Endothelial cell of umbilical vein (primary cell): ENCODE measurements at regions not wholly inside any gene's neighbourhood (a gene's known extent, or its start where the extent isn't known, plus 50 kb on each side); places are given as distances from the start of the nearest gene placed in this dataset.

Experiments
- CTCF ChIP-seq, 2 donors: IDR thresholded peaks; 1 replicate in 1 of 2; 2 replicates in 1 of 2; pipeline ENCODE4 v1.5.1; 2011; ENCODE audit warnings: low read length in 2 of 2, mild to moderate bottlenecking in 2 of 2, moderate library complexity in 2 of 2, control low read depth in 1 of 2, inconsistent platforms in 1 of 2, low read depth in 1 of 2; ENCODE audit not compliant: insufficient read depth in 1 of 2; ENCODE audit errors: extremely low read depth in 1 of 2
- EZH2 ChIP-seq: IDR thresholded peaks from 2 replicates; pipeline ENCODE4 v1.6.1; 2012; ENCODE audit warnings: borderline replicate concordance, low read depth, mild to moderate bottlenecking, moderate library complexity, low read length, inconsistent platforms; ENCODE audit not compliant: severe bottlenecking
- POLR2AphosphoS5 ChIP-seq: IDR thresholded peaks from 2 replicates; pipeline ENCODE4 v1.6.1; 2012; ENCODE audit warnings: low read depth, mild to moderate bottlenecking, control low read depth, low read length, moderate library complexity; ENCODE audit not compliant: insufficient read depth

- TF ChIP-seq EZH2 (no peak), CTCF (IDR thresholded peaks at IDR 0.05; ENCODE audit: extremely low read depth in 1 of 2, insufficient read depth in 1 of 2, low read depth in 1 of 2, low read length in 2 of 2) (no peak), POLR2AphosphoS5 (no peak)
These were observed 99.7 kb upstream of the IRF2BP2 start for GRCh38 chr1:234709473-234710228.
